HEK293T (cell line): ENCODE measurements at regions not wholly inside any gene's neighbourhood (a gene's known extent, or its start where the extent isn't known, plus 50 kb on each side); places are given as distances from the start of the nearest gene placed in this dataset.

ENCODE experiments used
- ARNT ChIP-seq: fragments of 450-650 bp; IDR thresholded peaks from 2 replicates; pipeline ENCODE4 v1.6.1; 2017; ENCODE audit warnings: mild to moderate bottlenecking
- BHLHE40 ChIP-seq: fragments of 450-650 bp; IDR thresholded peaks from 2 replicates; pipeline ENCODE4 v1.6.1; 2016; ENCODE audit warnings: mild to moderate bottlenecking, moderate library complexity, borderline replicate concordance
- CTBP1 ChIP-seq: fragments of 450-650 bp; IDR thresholded peaks from 2 replicates; pipeline ENCODE4 v1.6.1; 2016; ENCODE audit warnings: borderline replicate concordance
- ELF4 ChIP-seq: fragments of 450-650 bp; IDR thresholded peaks from 2 replicates; pipeline ENCODE4 v1.6.1; 2017; ENCODE audit warnings: antibody characterized with exemption
- FOXM1 ChIP-seq: fragments of 450-650 bp; IDR thresholded peaks from 2 replicates; pipeline ENCODE4 v1.6.1; 2017; ENCODE audit warnings: mild to moderate bottlenecking, borderline replicate concordance
- L3MBTL2 ChIP-seq: fragments of 450-650 bp; conservative IDR thresholded peaks from 2 replicates; pipeline ENCODE4 v1.6.1; 2016; ENCODE audit warnings: mild to moderate bottlenecking
- NFRKB ChIP-seq: fragments of 450-650 bp; IDR thresholded peaks from 2 replicates; pipeline ENCODE4 v1.6.1; 2016; ENCODE audit warnings: mild to moderate bottlenecking, moderate library complexity
- SUZ12 ChIP-seq: fragments of 450-650 bp; IDR thresholded peaks from 2 replicates; pipeline ENCODE4 v1.6.1; 2016; ENCODE audit warnings: mild to moderate bottlenecking
- TARDBP ChIP-seq: fragments of 450-650 bp; IDR thresholded peaks from 2 replicates; pipeline ENCODE4 v1.6.1; 2016
- ZNF384 ChIP-seq: fragments of 450-650 bp; IDR thresholded peaks from 2 replicates; pipeline ENCODE4 v1.6.1; 2016

DNA sequence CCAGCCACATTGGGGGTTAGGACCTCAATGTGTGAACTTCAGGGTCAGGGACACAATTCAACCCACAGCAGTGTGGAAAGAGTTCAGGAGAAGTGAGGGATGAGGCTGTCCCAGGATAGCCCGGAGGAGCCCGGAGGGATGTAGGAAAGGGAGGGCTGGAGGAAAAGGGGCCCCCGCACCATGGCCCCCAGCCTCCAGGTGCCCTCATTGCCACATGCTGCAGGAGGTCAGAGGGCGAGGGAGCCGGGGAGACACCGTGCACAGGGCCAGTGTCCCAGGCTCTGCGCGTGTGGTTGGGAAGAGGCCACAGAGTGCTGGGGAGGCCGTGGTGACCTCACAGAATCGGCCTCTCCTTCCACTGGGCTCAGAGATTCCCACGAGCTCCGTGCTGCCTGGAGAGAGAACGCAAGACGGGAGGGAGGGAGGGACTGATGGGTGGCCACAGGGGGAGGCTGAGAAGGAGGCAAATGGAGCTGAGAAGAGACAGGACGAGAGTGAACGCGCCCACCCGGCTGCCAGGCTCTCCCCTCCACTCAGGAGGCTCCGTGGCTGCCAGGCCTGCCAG is 215.1 kb downstream of the DLL1 start:
- TF ChIP-seq CTBP1 = no peak
- no peak for TF ChIP-seq ARNT
- no peak for TF ChIP-seq BHLHE40
- TF ChIP-seq NFRKB = no peak
- no peak for TF ChIP-seq SUZ12
- no peak for TF ChIP-seq ZNF384
- no peak for TF ChIP-seq ELF4
- TF ChIP-seq TARDBP = no peak
- TF ChIP-seq L3MBTL2 = no peak
- no peak for TF ChIP-seq FOXM1
